SH-SY5Y (cell line): ENCODE measurements at regions not wholly inside any gene's neighbourhood (a gene's known extent, or its start where the extent isn't known, plus 50 kb on each side); places are given as distances from the start of the nearest gene placed in this dataset.

ENCODE experiments used
- GATA2 ChIP-seq: IDR thresholded peaks from 2 replicates; pipeline ENCODE4 v1.6.1; 2011; ENCODE audit warnings: mild to moderate bottlenecking, low read depth, low read length
- GATA3 ChIP-seq: IDR thresholded peaks from 2 replicates; pipeline ENCODE4 v1.6.1; 2011; ENCODE audit warnings: low read depth, mild to moderate bottlenecking, low read length, moderate library complexity

- TF ChIP-seq GATA3 = no peak
- no peak for TF ChIP-seq GATA2
These were observed 248.1 kb upstream of the CBLB start for GRCh38 chr3:106116733-106117489.
